IPS-15b (cell line): ENCODE measurements at regions not wholly inside any gene's neighbourhood (a gene's known extent, or its start where the extent isn't known, plus 50 kb on each side); places are given as distances from the start of the nearest gene placed in this dataset.
"Not testable (repeated sequence)": the region's sequence is repeated elsewhere in the genome, so short reads cannot be mapped to it uniquely, and the experiment has no call there.

ENCODE experiments used
- H3K27me3 ChIP-seq: one replicate; pipeline ENCODE4 v1.6.1; 2013; ENCODE audit warnings: low read length; ENCODE audit not compliant: control insufficient read depth, insufficient read depth
- H3K36me3 ChIP-seq: one replicate; pipeline ENCODE4 v1.6.1; 2013; ENCODE audit warnings: low read length; ENCODE audit not compliant: control insufficient read depth, insufficient read depth
- H3K4me1 ChIP-seq: one replicate; pipeline ENCODE4 v1.6.1; 2013; ENCODE audit warnings: mild to moderate bottlenecking, low read length; ENCODE audit not compliant: control insufficient read depth, insufficient read depth
- H3K4me3 ChIP-seq: one replicate; pipeline ENCODE4 v1.5.1; 2013; ENCODE audit warnings: low read depth, low read length
- H3K9ac ChIP-seq: one replicate; pipeline ENCODE4 v1.6.1; 2013; ENCODE audit warnings: low read depth, mild to moderate bottlenecking, low read length
- H3K9me3 ChIP-seq: one replicate; pipeline ENCODE4 v1.6.1; 2013; ENCODE audit warnings: mild to moderate bottlenecking, low read length; ENCODE audit not compliant: control insufficient read depth, insufficient read depth

- not testable (repeated sequence) for H3K9me3 ChIP-seq, H3K9ac ChIP-seq, H3K36me3 ChIP-seq, H3K4me3 ChIP-seq, H3K27me3 ChIP-seq, H3K4me1 ChIP-seq
Observed at GRCh38 chr16:29289516-29290239, 116.8 kb downstream of the NPIPB11 start.

- H3K27me3 ChIP-seq, H3K9ac ChIP-seq, H3K9me3 ChIP-seq, H3K4me3 ChIP-seq, H3K4me1 ChIP-seq, H3K36me3 ChIP-seq: not testable (repeated sequence)
Observed at GRCh38 chr16:29288711-29289474, 117.6 kb downstream of the NPIPB11 start.

DNA sequence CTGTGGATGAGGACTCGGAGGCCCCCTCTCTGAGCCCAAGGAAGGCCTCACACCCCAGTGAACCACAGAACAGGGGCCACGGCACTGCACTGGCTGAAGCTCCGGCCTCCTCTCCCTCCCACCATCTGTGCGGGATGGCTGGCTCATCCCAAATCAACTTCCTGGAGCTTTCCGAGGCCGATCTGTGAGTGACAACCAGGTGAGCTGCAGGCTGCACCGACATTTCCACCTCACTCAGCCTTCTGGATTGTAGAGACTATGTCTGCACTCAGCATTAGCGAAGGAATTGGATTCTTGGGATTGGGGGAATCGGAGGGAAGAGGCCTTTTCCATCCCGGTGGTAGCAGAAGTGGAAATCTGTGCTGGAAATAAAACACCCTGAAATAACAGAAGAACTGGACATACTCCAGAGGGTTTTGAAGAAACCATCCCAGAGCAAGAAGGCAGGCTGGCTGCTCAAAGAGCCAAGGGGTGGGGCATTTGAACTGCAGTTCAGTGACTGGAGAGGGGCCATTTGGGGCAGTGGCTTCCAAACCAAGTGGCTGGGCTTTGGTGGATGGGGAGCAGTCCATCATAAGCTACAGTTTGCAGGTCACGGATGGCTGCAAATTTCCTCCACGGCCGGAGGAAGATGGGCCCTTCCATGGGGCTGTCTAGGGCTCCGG, 118.5 kb downstream of the NPIPB11 start:
- H3K27me3 ChIP-seq, H3K4me3 ChIP-seq, H3K9ac ChIP-seq, H3K4me1 ChIP-seq, H3K9me3 ChIP-seq, H3K36me3 ChIP-seq: not testable (repeated sequence)

- not testable (repeated sequence) for H3K36me3 ChIP-seq, H3K27me3 ChIP-seq, H3K9ac ChIP-seq, H3K4me1 ChIP-seq, H3K4me3 ChIP-seq, H3K9me3 ChIP-seq
Observed at GRCh38 chr16:29287246-29287645, 119.3 kb downstream of the NPIPB11 start.

- H3K4me1 ChIP-seq, H3K27me3 ChIP-seq, H3K9ac ChIP-seq, H3K4me3 ChIP-seq, H3K9me3 ChIP-seq, H3K36me3 ChIP-seq: not testable (repeated sequence)
Observed at GRCh38 chr16:29286796-29287195, 119.7 kb downstream of the NPIPB11 start.

DNA sequence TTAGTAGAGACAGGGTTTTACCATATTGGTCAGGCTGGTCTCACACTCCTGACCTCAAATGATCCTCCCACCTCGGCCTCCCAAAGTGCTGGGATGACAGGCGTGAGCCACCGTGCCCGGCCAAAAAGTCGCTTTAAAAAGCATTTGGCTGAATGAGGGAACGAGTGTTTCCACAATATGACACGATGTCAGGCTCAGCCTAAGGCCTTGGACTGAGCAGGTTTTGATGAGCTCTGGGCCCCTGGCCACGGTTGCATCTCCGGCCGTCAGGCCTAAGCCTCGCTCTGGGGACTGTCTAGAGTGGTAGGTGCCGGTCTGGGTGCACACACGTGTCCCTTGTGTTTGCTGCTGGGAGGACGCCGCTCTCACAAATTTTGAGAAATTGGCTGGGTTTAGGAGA, 120.3 kb downstream of the NPIPB11 start:
- not testable (repeated sequence) for H3K4me3 ChIP-seq, H3K9ac ChIP-seq, H3K27me3 ChIP-seq, H3K4me1 ChIP-seq, H3K9me3 ChIP-seq, H3K36me3 ChIP-seq

- H3K36me3 ChIP-seq, H3K4me3 ChIP-seq, H3K4me1 ChIP-seq, H3K9ac ChIP-seq, H3K27me3 ChIP-seq, H3K9me3 ChIP-seq: not testable (repeated sequence)
Observed at GRCh38 chr16:29285151-29285885, 121.2 kb downstream of the NPIPB11 start.

- H3K36me3 ChIP-seq, H3K4me3 ChIP-seq, H3K27me3 ChIP-seq, H3K4me1 ChIP-seq, H3K9me3 ChIP-seq, H3K9ac ChIP-seq: not testable (repeated sequence)
Observed at GRCh38 chr16:29284723-29285122, 121.8 kb downstream of the NPIPB11 start.

GRCh38 chr16:29284159-29284558, 122.4 kb downstream of the NPIPB11 start:
- not testable (repeated sequence) for H3K4me3 ChIP-seq, H3K27me3 ChIP-seq, H3K4me1 ChIP-seq, H3K36me3 ChIP-seq, H3K9me3 ChIP-seq, H3K9ac ChIP-seq

DNA sequence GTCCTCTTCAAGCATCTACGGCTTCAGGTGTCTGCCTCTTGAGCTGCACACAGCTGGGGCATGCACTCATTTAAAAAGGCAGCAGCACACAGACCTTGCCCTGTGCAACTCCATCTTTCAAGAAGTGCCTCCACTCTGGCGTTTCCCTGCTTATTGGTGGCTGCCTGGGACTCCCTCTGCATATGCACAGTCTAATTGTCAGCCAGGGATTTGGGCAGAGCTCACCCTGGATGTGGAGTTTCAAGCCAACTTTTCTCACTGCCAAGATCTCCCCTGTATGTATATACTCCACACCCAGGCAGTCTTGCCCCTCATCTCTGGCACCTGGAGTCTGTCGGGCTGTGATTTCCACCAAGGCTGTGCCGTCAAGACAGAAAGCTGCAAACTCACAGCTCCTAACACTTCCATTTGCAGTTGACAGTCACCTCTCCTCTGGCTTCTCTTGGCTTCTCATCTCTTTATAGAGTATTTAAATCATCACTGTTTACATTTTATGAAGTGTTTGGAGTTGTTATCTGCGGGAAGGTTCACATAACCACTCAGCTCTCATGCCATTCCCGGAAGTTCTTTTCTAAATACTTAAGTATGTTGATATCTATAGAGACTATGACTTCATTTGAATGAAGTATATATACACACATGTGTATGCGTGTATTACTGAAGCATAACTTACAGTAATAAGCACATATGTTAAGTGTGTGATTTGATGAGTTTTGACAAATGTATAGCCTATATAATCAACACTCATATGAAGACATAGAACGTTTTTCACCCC, 128.2 kb downstream of the NPIPB11 start:
- H3K9ac ChIP-seq, H3K36me3 ChIP-seq, H3K4me3 ChIP-seq, H3K4me1 ChIP-seq, H3K27me3 ChIP-seq, H3K9me3 ChIP-seq: not testable (repeated sequence)

DNA sequence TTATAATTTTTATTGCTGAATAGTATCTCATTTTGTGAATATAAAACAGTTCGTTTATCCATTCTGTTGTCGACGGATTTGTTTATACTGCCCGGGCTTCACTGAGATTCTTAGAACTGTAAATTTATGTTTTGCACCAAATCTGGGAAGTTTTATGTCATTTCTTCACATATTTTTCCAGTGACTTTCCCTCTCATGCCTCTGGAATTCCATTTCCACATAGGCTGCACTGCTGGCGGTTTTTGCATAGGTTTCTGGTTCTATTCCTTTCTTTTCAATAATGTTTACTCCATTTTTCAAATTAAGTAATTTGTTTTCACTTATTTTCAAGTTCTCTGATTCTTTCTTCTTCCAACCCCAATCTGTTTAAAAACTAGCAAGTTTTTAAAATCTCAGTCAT, 130.1 kb downstream of the NPIPB11 start:
- not testable (repeated sequence) for H3K9ac ChIP-seq, H3K4me3 ChIP-seq, H3K36me3 ChIP-seq, H3K27me3 ChIP-seq, H3K4me1 ChIP-seq, H3K9me3 ChIP-seq
